ENCODE measurements at regions not wholly inside any gene's neighbourhood (a gene's known extent, or its start where the extent isn't known, plus 50 kb on each side); places are given as distances from the start of the nearest gene placed in this dataset.

- Histone ChIP-seq H3K36me3 (ENCODE audit: control insufficient read depth, insufficient read depth, low read length) (no peaks in the 10 kb centered on the region), H3K27me3 (ENCODE audit: control insufficient read depth, insufficient read depth, low read length) (no peaks in the 10 kb centered on the region), H3K4me3 (ENCODE audit: low read depth, low read length) (no peak overlapping the region)
- no peak for DNase-seq (ENCODE audit: low read depth)
- TF ChIP-seq CTCF (IDR thresholded peaks at IDR 0.05; ENCODE audit: insufficient read depth, low read length, poor library complexity, severe bottlenecking), result no peak
Measured at GRCh38 chr5:65068410-65068809, 299.7 kb downstream of the CWC27 start.

GRCh38 chr5:65070026-65070425 is 301.3 kb downstream of the CWC27 start:
- H3K27me3 ChIP-seq (ENCODE audit: control insufficient read depth, insufficient read depth, low read length), result no peaks in the 10 kb centered on the region
- no peak overlapping the region for H3K4me3 ChIP-seq (ENCODE audit: low read depth, low read length)
- H3K36me3 ChIP-seq (ENCODE audit: control insufficient read depth, insufficient read depth, low read length), result no peaks in the 10 kb centered on the region
- no peak for TF ChIP-seq CTCF (IDR thresholded peaks at IDR 0.05; ENCODE audit: insufficient read depth, low read length, poor library complexity, severe bottlenecking)
- DNase-seq (ENCODE audit: low read depth), result no peak

GRCh38 chr5:65072850-65073249 is 304.1 kb downstream of the CWC27 start:
- no peak for TF ChIP-seq CTCF (IDR thresholded peaks at IDR 0.05; ENCODE audit: insufficient read depth, low read length, poor library complexity, severe bottlenecking)
- no peak for DNase-seq (ENCODE audit: low read depth)
- Histone ChIP-seq H3K27me3 (ENCODE audit: control insufficient read depth, insufficient read depth, low read length) (no peaks in the 10 kb centered on the region), H3K4me3 (ENCODE audit: low read depth, low read length) (no peak overlapping the region), H3K36me3 (ENCODE audit: control insufficient read depth, insufficient read depth, low read length) (no peaks in the 10 kb centered on the region)

- TF ChIP-seq CTCF (IDR thresholded peaks at IDR 0.05; ENCODE audit: insufficient read depth, low read length, poor library complexity, severe bottlenecking), result no peak
- H3K4me3 ChIP-seq (ENCODE audit: low read depth, low read length), result no peak overlapping the region
- no peak for DNase-seq (ENCODE audit: low read depth)
- no peaks in the 10 kb centered on the region for H3K27me3 ChIP-seq (ENCODE audit: control insufficient read depth, insufficient read depth, low read length)
- no peaks in the 10 kb centered on the region for H3K36me3 ChIP-seq (ENCODE audit: control insufficient read depth, insufficient read depth, low read length)
Measured at GRCh38 chr5:65073250-65073661, 304.5 kb downstream of the CWC27 start.

GRCh38 chr5:65075623-65076250 is 307.0 kb downstream of the CWC27 start:
- DNase-seq (ENCODE audit: low read depth), result no peak
- TF ChIP-seq CTCF (IDR thresholded peaks at IDR 0.05; ENCODE audit: insufficient read depth, low read length, poor library complexity, severe bottlenecking), result no peak
- Histone ChIP-seq H3K27me3 (ENCODE audit: control insufficient read depth, insufficient read depth, low read length) (no peaks in the 10 kb centered on the region), H3K36me3 (ENCODE audit: control insufficient read depth, insufficient read depth, low read length) (no peaks in the 10 kb centered on the region), H3K4me3 (ENCODE audit: low read depth, low read length) (no peak overlapping the region)

GRCh38 chr5:65076251-65076869 is 307.6 kb downstream of the CWC27 start:
- peak; percentile 21 for TF ChIP-seq CTCF (IDR thresholded peaks at IDR 0.05; ENCODE audit: insufficient read depth, low read length, poor library complexity, severe bottlenecking)
- no peak for DNase-seq (ENCODE audit: low read depth)
- H3K4me3 ChIP-seq (ENCODE audit: low read depth, low read length), result no peak overlapping the region
- no peaks in the 10 kb centered on the region for H3K36me3 ChIP-seq (ENCODE audit: control insufficient read depth, insufficient read depth, low read length)
- no peaks in the 10 kb centered on the region for H3K27me3 ChIP-seq (ENCODE audit: control insufficient read depth, insufficient read depth, low read length)

Measured in kidney epithelial cell (primary cell).